Adrenal gland (tissue), 5 donors: ENCODE measurements at regions not wholly inside any gene's neighbourhood (a gene's known extent, or its start where the extent isn't known, plus 50 kb on each side); places are given as distances from the start of the nearest gene placed in this dataset.

Experiments
- POLR2A ChIP-seq, 2 donors: fragments of 450-650 bp; IDR thresholded peaks; one replicate each; pipeline ENCODE4 v1.6.1; 2017; ENCODE audit warnings: antibody characterized with exemption in 2 of 2, mild to moderate bottlenecking in 2 of 2, moderate library complexity in 1 of 2
- TF ChIP-seq, protein P1 (sequence below), 6 experiments: fragments of 450-650 bp in 4 of 6; fragments of 200-600 bp in 2 of 6; sonication (generic) in 1 of 6; IDR thresholded peaks; 1 replicate in 5 of 6; 2 replicates in 1 of 6; pipeline versions ENCODE4 v1.5.1 to v1.8.0; 2016 to 2021; ENCODE audit warnings: antibody characterized with exemption in 6 of 6, mild to moderate bottlenecking in 2 of 6, moderate library complexity in 1 of 6
- donor health status: DM: no; HTN: no; CAD: no.

DNA sequence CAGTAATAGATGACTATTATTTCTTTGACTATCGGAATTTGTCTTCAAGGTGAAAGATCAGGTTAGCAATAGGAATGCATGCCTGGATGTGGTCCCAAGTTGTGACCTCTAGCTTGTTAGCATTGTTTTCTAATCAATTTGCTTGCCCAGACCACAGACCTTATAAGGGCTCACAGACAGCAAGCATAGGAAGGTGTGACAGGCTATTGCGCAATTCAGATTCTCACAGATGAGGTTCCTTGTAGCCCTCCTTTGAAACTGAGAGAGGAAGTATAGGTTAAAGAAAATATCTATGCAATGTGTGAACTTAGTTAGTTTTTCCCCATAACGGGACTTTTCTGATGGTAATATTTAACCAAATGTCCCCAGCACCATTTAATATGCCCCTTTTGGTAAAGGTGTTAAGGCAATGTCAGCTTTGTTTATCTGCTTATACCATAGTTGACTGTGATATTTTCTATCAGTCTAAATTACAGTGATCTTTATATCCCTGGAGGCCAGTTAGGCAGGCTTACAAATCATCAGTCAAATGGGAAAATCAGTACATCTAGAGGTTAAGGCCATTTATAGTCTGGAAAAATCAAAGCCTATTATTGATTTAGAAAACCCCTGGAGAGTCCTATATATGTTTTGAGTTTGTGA, 168.1 kb upstream of the MBNL1 start:
- TF ChIP-seq POLR2A (IDR thresholded peaks at IDR 0.05) = no peak
- TF ChIP-seq, protein P1, sequence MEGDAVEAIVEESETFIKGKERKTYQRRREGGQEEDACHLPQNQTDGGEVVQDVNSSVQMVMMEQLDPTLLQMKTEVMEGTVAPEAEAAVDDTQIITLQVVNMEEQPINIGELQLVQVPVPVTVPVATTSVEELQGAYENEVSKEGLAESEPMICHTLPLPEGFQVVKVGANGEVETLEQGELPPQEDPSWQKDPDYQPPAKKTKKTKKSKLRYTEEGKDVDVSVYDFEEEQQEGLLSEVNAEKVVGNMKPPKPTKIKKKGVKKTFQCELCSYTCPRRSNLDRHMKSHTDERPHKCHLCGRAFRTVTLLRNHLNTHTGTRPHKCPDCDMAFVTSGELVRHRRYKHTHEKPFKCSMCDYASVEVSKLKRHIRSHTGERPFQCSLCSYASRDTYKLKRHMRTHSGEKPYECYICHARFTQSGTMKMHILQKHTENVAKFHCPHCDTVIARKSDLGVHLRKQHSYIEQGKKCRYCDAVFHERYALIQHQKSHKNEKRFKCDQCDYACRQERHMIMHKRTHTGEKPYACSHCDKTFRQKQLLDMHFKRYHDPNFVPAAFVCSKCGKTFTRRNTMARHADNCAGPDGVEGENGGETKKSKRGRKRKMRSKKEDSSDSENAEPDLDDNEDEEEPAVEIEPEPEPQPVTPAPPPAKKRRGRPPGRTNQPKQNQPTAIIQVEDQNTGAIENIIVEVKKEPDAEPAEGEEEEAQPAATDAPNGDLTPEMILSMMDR (IDR thresholded peaks at IDR 0.05) = no peak
